ENCODE measurements at regions not wholly inside any gene's neighbourhood (a gene's known extent, or its start where the extent isn't known, plus 50 kb on each side); places are given as distances from the start of the nearest gene placed in this dataset.

DNA sequence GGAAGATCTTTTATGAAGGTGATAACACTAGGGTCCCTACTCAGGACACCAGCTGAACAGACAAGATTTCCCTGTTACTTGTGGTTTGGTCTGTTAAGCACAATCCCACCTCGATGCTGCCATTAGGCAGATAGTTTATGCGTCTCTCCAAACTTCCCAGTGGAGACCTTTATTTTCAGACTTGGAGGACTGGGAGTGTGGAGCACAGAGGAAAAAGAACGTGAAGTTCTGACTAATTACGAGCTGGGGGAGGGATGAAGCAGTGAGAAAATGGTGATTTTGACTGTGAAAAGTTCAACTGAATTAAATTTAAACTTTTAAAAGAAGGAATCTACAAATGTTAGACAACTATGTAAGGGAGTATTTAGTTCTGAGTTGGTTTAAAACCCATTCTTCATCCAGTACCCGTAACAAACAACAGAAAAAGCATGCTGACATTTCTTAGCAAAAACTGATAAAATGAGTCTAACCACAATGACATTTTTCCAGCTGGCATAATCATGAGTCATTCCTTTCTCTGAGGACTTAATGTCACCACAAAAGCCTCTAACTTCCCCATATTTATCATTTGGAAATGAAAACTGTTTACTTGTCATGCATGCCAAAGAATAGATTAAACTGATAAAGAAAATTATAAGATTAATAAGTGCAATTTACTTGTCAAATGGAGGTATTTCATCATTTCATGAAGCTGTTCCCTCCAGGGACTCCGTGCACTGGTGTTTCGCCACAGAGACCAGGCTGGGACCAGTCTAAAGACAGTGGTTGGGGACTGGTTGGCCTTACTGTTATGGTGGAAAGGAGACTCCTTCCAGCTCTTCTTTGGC, 113.3 kb upstream of the SSTR4 start (continued):
- TF ChIP-seq, protein P1, sequence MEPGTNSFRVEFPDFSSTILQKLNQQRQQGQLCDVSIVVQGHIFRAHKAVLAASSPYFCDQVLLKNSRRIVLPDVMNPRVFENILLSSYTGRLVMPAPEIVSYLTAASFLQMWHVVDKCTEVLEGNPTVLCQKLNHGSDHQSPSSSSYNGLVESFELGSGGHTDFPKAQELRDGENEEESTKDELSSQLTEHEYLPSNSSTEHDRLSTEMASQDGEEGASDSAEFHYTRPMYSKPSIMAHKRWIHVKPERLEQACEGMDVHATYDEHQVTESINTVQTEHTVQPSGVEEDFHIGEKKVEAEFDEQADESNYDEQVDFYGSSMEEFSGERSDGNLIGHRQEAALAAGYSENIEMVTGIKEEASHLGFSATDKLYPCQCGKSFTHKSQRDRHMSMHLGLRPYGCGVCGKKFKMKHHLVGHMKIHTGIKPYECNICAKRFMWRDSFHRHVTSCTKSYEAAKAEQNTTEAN (CRISPR knock-in tag; IDR thresholded peaks at IDR 0.05) = no peak
- no peak; the same call in 1 of the 2 replicates for TF ChIP-seq TAL1 (IDR thresholded peaks at IDR 0.05)
- no peak for TF ChIP-seq RBM34 (IDR thresholded peaks at IDR 0.05; ENCODE audit: borderline replicate concordance, insufficient read depth, low read length)
- TF ChIP-seq TEAD2 (tag; IDR thresholded peaks at IDR 0.05) = no peak
- no peak for TF ChIP-seq ZNF699 (CRISPR knock-in tag; IDR thresholded peaks at IDR 0.05; ENCODE audit: insufficient replicate concordance)

DNA sequence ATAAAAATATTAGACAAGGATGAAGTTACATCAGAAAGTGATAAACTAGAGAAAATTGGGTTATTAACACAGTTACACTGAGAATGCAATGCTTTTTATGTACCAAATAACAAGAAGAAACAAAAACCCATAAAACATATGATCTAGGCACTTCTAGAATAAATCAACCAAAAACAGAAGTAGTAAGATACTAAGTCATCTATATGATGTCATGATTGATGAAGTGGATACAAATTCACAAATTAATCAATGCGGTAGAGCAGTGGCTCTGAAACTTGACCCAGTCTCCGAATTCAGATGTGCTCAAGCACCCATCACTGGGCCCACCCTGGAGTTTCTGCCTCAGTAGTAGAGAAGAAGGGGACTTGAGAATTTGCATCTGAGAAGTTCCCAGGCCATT, 112.1 kb upstream of the SSTR4 start:
- in situ Hi-C loops (cut with MboI) = no loop called here
- no peaks in the 10 kb centered on the region for H3K27me3 ChIP-seq (ENCODE audit: control insufficient read depth in 2 of 2, insufficient read depth in 2 of 2, low read length in 2 of 2)
- FAIRE-seq = no peak
- no peaks in the 10 kb centered on the region for H3K79me2 ChIP-seq (ENCODE audit: control insufficient read depth, insufficient read depth, low read length)
- no peak overlapping the region for H2AFZ ChIP-seq (ENCODE audit: low read depth, low read length)
- CTCF ChIA-PET (ENCODE audit: low intra/inter-chr PET ratio) = no interaction called here
- 57% methylated on average over 1 of the region's 2 CpGs for WGBS (ENCODE audit: insufficient coverage, low coverage, missing lambda C conversion rate)
- H3K9ac ChIP-seq (ENCODE audit: insufficient read depth in 1 of 2, low read depth in 2 of 2, low read length in 2 of 2) = no peak overlapping the region
- BruUV-seq (replicated peaks) = no TSS peak
- no peak overlapping the region for H3K4me2 ChIP-seq (ENCODE audit: insufficient read depth, low read length)
- H3K9me3 ChIP-seq (replicated peaks; ENCODE audit: control insufficient read depth, insufficient read depth, low read depth, low read length) = no peaks in the 10 kb centered on the region
- H4K20me1 ChIP-seq (replicated peaks; ENCODE audit: control insufficient read depth, insufficient read depth, low read length) = no peaks in the 10 kb centered on the region
- H3K4me1 ChIP-seq (replicated peaks in 1 of 2; ENCODE audit: control insufficient read depth in 2 of 2, insufficient read depth in 2 of 2, low read length in 2 of 2) = peaks cover 6 to 62% of the 10 kb centered on the region in 2 experiments; a peak in 4 of 5 replicates
- POLR2A ChIA-PET = no interaction called here
- H3K27ac ChIP-seq (ENCODE audit: extremely low read depth, low read depth, low read length) = no peak overlapping the region
- H3K36me3 ChIP-seq (ENCODE audit: control insufficient read depth, insufficient read depth, low read length) = no peaks in the 10 kb centered on the region
- intact Hi-C loops (cut with micrococcal nuclease) = no loop called here
- ATAC-seq = no peak
- no peak for DNase-seq (ENCODE audit: extremely low read depth in 1 of 4, low spot score in 3 of 4)
- no peaks in the 10 kb centered on the region for H3K9me1 ChIP-seq (ENCODE audit: control insufficient read depth, insufficient read depth, low read length)
- TF ChIP-seq, protein P2, sequence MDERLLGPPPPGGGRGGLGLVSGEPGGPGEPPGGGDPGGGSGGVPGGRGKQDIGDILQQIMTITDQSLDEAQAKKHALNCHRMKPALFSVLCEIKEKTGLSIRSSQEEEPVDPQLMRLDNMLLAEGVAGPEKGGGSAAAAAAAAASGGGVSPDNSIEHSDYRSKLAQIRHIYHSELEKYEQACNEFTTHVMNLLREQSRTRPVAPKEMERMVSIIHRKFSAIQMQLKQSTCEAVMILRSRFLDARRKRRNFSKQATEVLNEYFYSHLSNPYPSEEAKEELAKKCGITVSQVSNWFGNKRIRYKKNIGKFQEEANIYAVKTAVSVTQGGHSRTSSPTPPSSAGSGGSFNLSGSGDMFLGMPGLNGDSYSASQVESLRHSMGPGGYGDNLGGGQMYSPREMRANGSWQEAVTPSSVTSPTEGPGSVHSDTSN (CRISPR knock-in tag; IDR thresholded peaks at IDR 0.05; ENCODE audit: low read depth) = no peak
- TF ChIP-seq, protein P2 (tag; conservative IDR thresholded peaks at IDR 0.05; ENCODE audit: low read depth) = 0 out of 2 replicates have a peak, but pooled peaks have one; percentile 14
- TF ChIP-seq MEIS2 (IDR thresholded peaks at IDR 0.05; ENCODE audit: partially characterized antibody) = peak; percentile 18
- TF ChIP-seq, protein P3, sequence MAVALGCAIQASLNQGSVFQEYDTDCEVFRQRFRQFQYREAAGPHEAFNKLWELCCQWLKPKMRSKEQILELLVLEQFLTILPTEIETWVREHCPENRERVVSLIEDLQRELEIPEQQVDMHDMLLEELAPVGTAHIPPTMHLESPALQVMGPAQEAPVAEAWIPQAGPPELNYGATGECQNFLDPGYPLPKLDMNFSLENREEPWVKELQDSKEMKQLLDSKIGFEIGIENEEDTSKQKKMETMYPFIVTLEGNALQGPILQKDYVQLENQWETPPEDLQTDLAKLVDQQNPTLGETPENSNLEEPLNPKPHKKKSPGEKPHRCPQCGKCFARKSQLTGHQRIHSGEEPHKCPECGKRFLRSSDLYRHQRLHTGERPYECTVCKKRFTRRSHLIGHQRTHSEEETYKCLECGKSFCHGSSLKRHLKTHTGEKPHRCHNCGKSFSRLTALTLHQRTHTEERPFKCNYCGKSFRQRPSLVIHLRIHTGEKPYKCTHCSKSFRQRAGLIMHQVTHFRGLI (CRISPR knock-in tag; IDR thresholded peaks at IDR 0.05) = no peak
- H3K4me3 ChIP-seq = no peak overlapping the region

Measured in K562 (cell line).